Esophagus muscularis mucosa (tissue), 4 donors: ENCODE measurements at regions not wholly inside any gene's neighbourhood (a gene's known extent, or its start where the extent isn't known, plus 50 kb on each side); places are given as distances from the start of the nearest gene placed in this dataset.

Source experiments
- DNase-seq: peaks from one replicate; pipeline ENCODE4 v3.0.0-alpha.2; 2017; ENCODE audit errors: extremely low spot score
- H3K27ac ChIP-seq, 4 donors: fragments of 200-600 bp; sonication (generic); replicated peaks in 1 of 4; 1 replicate in 3 of 4; 2 replicates in 1 of 4; pipeline ENCODE4 v1.5.1; 2016 to 2019; ENCODE audit warnings: mild to moderate bottlenecking in 1 of 4
- H3K27me3 ChIP-seq, 4 donors: fragments of 200-600 bp; sonication (generic); one replicate each; pipeline versions ENCODE4 v1.5.1 to v1.6.0; 2016 to 2019
- H3K36me3 ChIP-seq, 4 donors: fragments of 200-600 bp; sonication (generic); one replicate each; pipeline ENCODE4 v1.5.1; 2016 to 2019
- H3K4me1 ChIP-seq, 4 donors: fragments of 200-600 bp; sonication (generic); one replicate each; pipeline ENCODE4 v1.5.1; 2016 to 2019
- H3K4me3 ChIP-seq, 4 donors: fragments of 200-600 bp; sonication (generic); 1 replicate in 2 of 4; 2 replicates in 2 of 4; pipeline ENCODE4 v1.5.1; 2016 to 2019; ENCODE audit warnings: mild to moderate bottlenecking in 4 of 4, moderate library complexity in 1 of 4
- H3K9me3 ChIP-seq, 4 donors: fragments of 200-600 bp; sonication (generic); 1 replicate in 3 of 4; 2 replicates in 1 of 4; pipeline ENCODE4 v1.5.1; 2016 to 2019
- CTCF ChIP-seq, 3 experiments: fragments of 200-600 bp in 2 of 3; fragments of 450-650 bp in 1 of 3; sonication (generic) in 2 of 3; IDR thresholded peaks; one replicate each; pipeline ENCODE4 v1.5.1; 2017 to 2019; ENCODE audit warnings: antibody characterized with exemption in 3 of 3, mild to moderate bottlenecking in 2 of 3, moderate library complexity in 1 of 3
- EP300 ChIP-seq: sonication (generic); formaldehyde crosslinking; IDR thresholded peaks from one replicate; pipeline ENCODE4 v1.6.1; 2017; ENCODE audit warnings: antibody characterized with exemption
- POLR2A ChIP-seq: fragments of 450-650 bp; IDR thresholded peaks from one replicate; pipeline ENCODE4 v1.6.1; 2017; ENCODE audit warnings: antibody characterized with exemption, moderate library complexity, mild to moderate bottlenecking, low read depth
- POLR2AphosphoS5 ChIP-seq, 2 donors: sonication (generic); formaldehyde crosslinking; IDR thresholded peaks; one replicate each; pipeline ENCODE4 v1.6.1; 2017; ENCODE audit warnings: antibody characterized with exemption in 2 of 2
- WGBS: methylation state at CpG from one replicate; pipeline ENCODE4 v1.1.5; 2018; 5-methylcytosine and 5-hydroxymethylcytosine counted together
- intact Hi-C: fragments of 100-400 bp; cut with DNase I; formaldehyde crosslinking; loops from one replicate; pipeline ENCODE4 v1.15.1; 2023

GRCh38 chr13:109545931-109546330 is 240.5 kb downstream of the IRS2 start:
- H3K27ac ChIP-seq: no peak overlapping the region
- no peaks in the 10 kb centered on the region for H3K9me3 ChIP-seq
- H3K36me3 ChIP-seq: no peaks in the 10 kb centered on the region
- WGBS: 59% methylated on average over 6 of the region's 6 CpGs
- no peak for TF ChIP-seq POLR2AphosphoS5 (IDR thresholded peaks at IDR 0.05)
- no peak for TF ChIP-seq CTCF (IDR thresholded peaks at IDR 0.05)
- TF ChIP-seq EP300: no peak
- TF ChIP-seq POLR2A: no peak
- H3K27me3 ChIP-seq: no peaks in the 10 kb centered on the region
- no peak overlapping the region for H3K4me3 ChIP-seq
- peak; percentile 39 for DNase-seq
- intact Hi-C loops: no loop called here
- no peaks in the 10 kb centered on the region for H3K4me1 ChIP-seq

GRCh38 chr13:109541081-109541480 is 245.3 kb downstream of the IRS2 start:
- H3K4me1 ChIP-seq: no peaks in the 10 kb centered on the region
- H3K4me3 ChIP-seq: no peak overlapping the region
- no peaks in the 10 kb centered on the region for H3K36me3 ChIP-seq
- H3K9me3 ChIP-seq: no peaks in the 10 kb centered on the region
- H3K27ac ChIP-seq: no peak overlapping the region
- TF ChIP-seq POLR2AphosphoS5 (IDR thresholded peaks at IDR 0.05): no peak
- no peak for TF ChIP-seq CTCF (IDR thresholded peaks at IDR 0.05)
- no peak for TF ChIP-seq POLR2A
- TF ChIP-seq EP300: no peak
- no peaks in the 10 kb centered on the region for H3K27me3 ChIP-seq
- intact Hi-C loops: no loop called here
- no peak for DNase-seq
- WGBS: 71% methylated on average over 3 of the region's 3 CpGs

GRCh38 chr13:109537584-109537983 is 248.8 kb downstream of the IRS2 start:
- Histone ChIP-seq H3K4me3 (no peak overlapping the region), H3K9me3 (no peaks in the 10 kb centered on the region), H3K4me1 (no peaks in the 10 kb centered on the region), H3K36me3 (no peaks in the 10 kb centered on the region), H3K27me3 (no peaks in the 10 kb centered on the region), H3K27ac (no peak overlapping the region)
- DNase-seq: no peak
- TF ChIP-seq CTCF (IDR thresholded peaks at IDR 0.05) (no peak), POLR2AphosphoS5 (IDR thresholded peaks at IDR 0.05) (no peak), POLR2A (no peak), EP300 (no peak)
- WGBS: 73% methylated on average over 12 of the region's 12 CpGs
- intact Hi-C loops: no loop called here

GRCh38 chr13:109533350-109533749 is 253.0 kb downstream of the IRS2 start:
- DNase-seq: no peak
- intact Hi-C loops: no loop called here
- Histone ChIP-seq H3K4me3 (no peak overlapping the region), H3K27ac (no peak overlapping the region), H3K27me3 (no peaks in the 10 kb centered on the region), H3K4me1 (no peaks in the 10 kb centered on the region), H3K36me3 (no peaks in the 10 kb centered on the region), H3K9me3 (no peaks in the 10 kb centered on the region)
- TF ChIP-seq POLR2AphosphoS5 (IDR thresholded peaks at IDR 0.05) (no peak), CTCF (IDR thresholded peaks at IDR 0.05) (no peak), EP300 (no peak), POLR2A (no peak)
- WGBS: 94% methylated on average over 11 of the region's 11 CpGs

- H3K27me3 ChIP-seq: no peaks in the 10 kb centered on the region
- DNase-seq: peak; percentile 31
- intact Hi-C loops: loop anchor here (10.0 kb wide), 1 partner anchor 135 kb away; no protein-coding TSS in a partner anchor
- H3K36me3 ChIP-seq: no peaks in the 10 kb centered on the region
- WGBS: 83% methylated on average over 5 of the region's 5 CpGs
- no peak for TF ChIP-seq POLR2A
- no peak for TF ChIP-seq POLR2AphosphoS5 (IDR thresholded peaks at IDR 0.05)
- no peak for TF ChIP-seq CTCF (IDR thresholded peaks at IDR 0.05)
- TF ChIP-seq EP300: no peak
- no peaks in the 10 kb centered on the region for H3K4me1 ChIP-seq
- no peak overlapping the region for H3K4me3 ChIP-seq
- no peak overlapping the region for H3K27ac ChIP-seq
- H3K9me3 ChIP-seq: no peaks in the 10 kb centered on the region
These were observed 256.4 kb downstream of the IRS2 start for GRCh38 chr13:109529964-109530363.
